H1 (cell line): ENCODE measurements at regions not wholly inside any gene's neighbourhood (a gene's known extent, or its start where the extent isn't known, plus 50 kb on each side); places are given as distances from the start of the nearest gene placed in this dataset.

Source experiments
- CTCF ChIA-PET: fragments of 300-600 bp; sonication (Branson Sonifier 250); formaldehyde crosslinking; loops from one replicate; lab custom pipeline; 2021; ENCODE audit not compliant: partially characterized antibody; lab: Charles Lee
- POLR2A ChIA-PET: fragments of 300-600 bp; sonication (Branson Sonifier 250); formaldehyde crosslinking; loops from one replicate; lab custom pipeline; 2021; ENCODE audit warnings: inconsistent platforms; ENCODE audit not compliant: partially characterized antibody; lab: Charles Lee
- DNase-seq, 2 experiments: peaks; one replicate each; pipeline versions ENCODE4 v3.0.0 to v3.0.0-alpha.2; 2010 to 2022; ENCODE audit warnings: low spot score in 2 of 2, low read depth in 1 of 2, mixed read lengths in 1 of 2
- FAIRE-seq: peaks from 2 replicates; lab custom pipeline; 2011; peaks lifted over from hg19 to GRCh38; lab: Jason Lieb, UNC
- H2AFZ ChIP-seq: 2 replicates; pipeline ENCODE4 v1.8.1; 2012; ENCODE audit warnings: low read length, inconsistent platforms
- H2AK5ac ChIP-seq: 2 replicates; pipeline ENCODE4 v1.6.1; 2013; ENCODE audit warnings: low read depth, low read length
- H2BK120ac ChIP-seq: replicated peaks from 2 replicates; pipeline ENCODE3; 2013; ENCODE audit warnings: low read depth, low read length, inconsistent platforms
- H2BK12ac ChIP-seq: 2 replicates; pipeline ENCODE4 v1.6.1; 2013; ENCODE audit warnings: low read depth, low read length
- H2BK15ac ChIP-seq: 2 replicates; pipeline ENCODE4 v1.6.1; 2013; ENCODE audit warnings: low read length
- H2BK20ac ChIP-seq: 2 replicates; pipeline ENCODE4 v1.6.1; 2013; ENCODE audit warnings: low read length
- H2BK5ac ChIP-seq: 2 replicates; pipeline ENCODE4 v1.6.1; 2013; ENCODE audit warnings: low read depth, low read length
- H3K14ac ChIP-seq: 2 replicates; pipeline ENCODE4 v1.6.1; 2013; ENCODE audit warnings: inconsistent platforms; ENCODE audit not compliant: insufficient read length
- H3K18ac ChIP-seq: 2 replicates; pipeline ENCODE4 v1.6.1; 2013; ENCODE audit warnings: low read length; ENCODE audit errors: extremely low read depth
- H3K23ac ChIP-seq: 2 replicates; pipeline ENCODE4 v1.6.1; 2013; ENCODE audit warnings: inconsistent platforms; ENCODE audit not compliant: insufficient read length
- H3K23me2 ChIP-seq: 2 replicates; pipeline ENCODE4 v1.6.1; 2013; ENCODE audit warnings: low read depth, low read length
- H3K27ac ChIP-seq: 2 replicates; pipeline ENCODE4 v1.6.1; 2011; ENCODE audit warnings: low read depth, low read length, inconsistent platforms
- H3K27me3 ChIP-seq, 4 experiments: replicated peaks in 1 of 4; 1 replicate in 1 of 4; 2 replicates in 3 of 4; pipeline versions ENCODE4 v1.6.1 to v1.8.1; 2011 to 2013; ENCODE audit warnings: low read length in 3 of 4, mild to moderate bottlenecking in 3 of 4, inconsistent platforms in 2 of 4, mixed read lengths in 2 of 4, moderate library complexity in 1 of 4; ENCODE audit not compliant: control insufficient read depth in 3 of 4, insufficient read depth in 3 of 4; ENCODE audit errors: extremely low read depth in 1 of 4
- H3K36me3 ChIP-seq, 4 experiments: 2 replicates each; pipeline versions ENCODE4 v1.6.1 to v1.8.1; 2011 to 2013; ENCODE audit warnings: mild to moderate bottlenecking in 4 of 4, low read length in 3 of 4, moderate library complexity in 2 of 4, control low read depth in 1 of 4, inconsistent platforms in 1 of 4; ENCODE audit not compliant: insufficient read depth in 4 of 4, control insufficient read depth in 2 of 4
- H3K4ac ChIP-seq: replicated peaks from 2 replicates; pipeline ENCODE3; 2013; ENCODE audit warnings: low read length, low read depth, mixed read lengths, inconsistent platforms; ENCODE audit not compliant: insufficient read length
- H3K4me1 ChIP-seq, 4 experiments: replicated peaks in 1 of 4; 1 replicate in 1 of 4; 2 replicates in 3 of 4; pipeline versions ENCODE4 v1.6.1 to v1.8.1; 2011 to 2013; ENCODE audit warnings: low read length in 3 of 4, inconsistent platforms in 2 of 4, mixed read lengths in 1 of 4; ENCODE audit not compliant: insufficient read depth in 4 of 4, control insufficient read depth in 3 of 4
- H3K4me2 ChIP-seq, 2 experiments: 2 replicates each; pipeline versions ENCODE4 v1.6.1 to v1.8.1; 2011 to 2013; ENCODE audit warnings: low read depth in 2 of 2, low read length in 2 of 2, control low read depth in 1 of 2, inconsistent platforms in 1 of 2, mild to moderate bottlenecking in 1 of 2; ENCODE audit not compliant: insufficient read depth in 1 of 2
- H3K4me3 ChIP-seq, 4 experiments: fragments of 200-600, 300-600 bp in 1 of 4; sonication (generic), shearing (Covaris generic), sonication (Bioruptor Twin) in 1 of 4; 2 replicates each; pipeline versions ENCODE4 v1.5.1 to v1.8.1; 2011 to 2016; ENCODE audit warnings: low read length in 4 of 4, low read depth in 3 of 4, control low read depth in 2 of 4, inconsistent platforms in 2 of 4, mild to moderate bottlenecking in 2 of 4, mixed read lengths in 1 of 4, moderate library complexity in 1 of 4; ENCODE audit not compliant: insufficient read depth in 2 of 4; ENCODE audit errors: extremely low read depth in 1 of 4
- H3K56ac ChIP-seq: replicated peaks from 2 replicates; pipeline ENCODE3; 2013; ENCODE audit warnings: low read depth, mild to moderate bottlenecking, mixed read lengths, low read length, inconsistent platforms; ENCODE audit not compliant: insufficient read length
- H3K79me1 ChIP-seq: 2 replicates; pipeline ENCODE4 v1.6.1; 2013; ENCODE audit warnings: low read depth, low read length, control low read depth
- H3K79me2 ChIP-seq, 2 experiments: 2 replicates each; pipeline versions ENCODE4 v1.6.1 to v1.8.1; 2012 to 2013; ENCODE audit warnings: low read length in 2 of 2, mild to moderate bottlenecking in 2 of 2, inconsistent platforms in 1 of 2; ENCODE audit not compliant: insufficient read depth in 2 of 2, control insufficient read depth in 1 of 2
- H3K9ac ChIP-seq, 4 experiments: replicated peaks in 1 of 4; 1 replicate in 1 of 4; 2 replicates in 3 of 4; pipeline versions ENCODE4 v1.6.1 to v1.8.1; 2011 to 2013; ENCODE audit warnings: low read depth in 3 of 4, low read length in 3 of 4, control low read depth in 2 of 4, mild to moderate bottlenecking in 2 of 4, moderate library complexity in 2 of 4, inconsistent platforms in 1 of 4; ENCODE audit errors: extremely low read depth in 1 of 4
- H3K9me3 ChIP-seq, 2 experiments: 2 replicates each; pipeline versions ENCODE4 v1.6.1 to v1.8.1; 2012 to 2013; ENCODE audit warnings: mild to moderate bottlenecking in 2 of 2, moderate library complexity in 2 of 2, control low read depth in 1 of 2, inconsistent platforms in 1 of 2, low read depth in 1 of 2, low read length in 1 of 2, mixed read lengths in 1 of 2; ENCODE audit not compliant: insufficient read depth in 2 of 2
- H4K20me1 ChIP-seq, 2 experiments: replicated peaks in 1 of 2; 2 replicates each; pipeline versions ENCODE3 to v1.8.1; 2011 to 2013; ENCODE audit warnings: inconsistent platforms in 2 of 2, low read length in 2 of 2, mild to moderate bottlenecking in 1 of 2; ENCODE audit not compliant: insufficient read depth in 2 of 2, control insufficient read depth in 1 of 2
- H4K5ac ChIP-seq: 2 replicates; pipeline ENCODE4 v1.6.1; 2013; ENCODE audit warnings: low read length, low read depth, mixed read lengths, inconsistent platforms; ENCODE audit not compliant: insufficient read length
- H4K8ac ChIP-seq: 2 replicates; pipeline ENCODE4 v1.8.0; 2013; ENCODE audit warnings: mild to moderate bottlenecking, moderate library complexity, low read length, inconsistent platforms; ENCODE audit not compliant: insufficient read depth; ENCODE audit errors: extremely low read depth
- H4K91ac ChIP-seq: replicated peaks from 2 replicates; pipeline ENCODE3; 2013; ENCODE audit warnings: low read length, mixed read lengths, inconsistent platforms; ENCODE audit not compliant: insufficient read length
- BRCA1 ChIP-seq: IDR thresholded peaks from 2 replicates; pipeline ENCODE4 v1.6.1; 2012; ENCODE audit warnings: low read depth, low read length, improper control_type of control experiment
- CBX8 ChIP-seq: fragments of 300-800, 300-1000 bp; sonication (generic); IDR thresholded peaks from 2 replicates; pipeline ENCODE4 v1.7.1; 2016; ENCODE audit warnings: low read depth, low read length, borderline replicate concordance
- CEBPB ChIP-seq: IDR thresholded peaks from 2 replicates; pipeline ENCODE4 v1.6.1; 2012; ENCODE audit warnings: low read depth, low read length
- EZH2 ChIP-seq: fragments of 200-600 bp; sonication (generic); IDR thresholded peaks from 2 replicates; pipeline ENCODE4 v1.7.1; 2012; ENCODE audit warnings: low read depth, mild to moderate bottlenecking, moderate library complexity, low read length, inconsistent platforms; ENCODE audit not compliant: severe bottlenecking
- FOSL1 ChIP-seq: IDR thresholded peaks from 2 replicates; pipeline ENCODE4 v1.6.1; 2011; ENCODE audit warnings: mild to moderate bottlenecking, low read depth, low read length, moderate library complexity; ENCODE audit not compliant: insufficient read depth
- HDAC2 ChIP-seq, 2 experiments: fragments of 300-600 bp in 1 of 2; sonication (generic) in 1 of 2; IDR thresholded peaks; 2 replicates each; pipeline ENCODE4 v1.6.1; 2011 to 2012; ENCODE audit warnings: low read depth in 2 of 2, low read length in 2 of 2, mild to moderate bottlenecking in 2 of 2, moderate library complexity in 2 of 2, borderline replicate concordance in 1 of 2, inconsistent platforms in 1 of 2
- NANOG ChIP-seq: IDR thresholded peaks from 2 replicates; pipeline ENCODE4 v1.6.1; 2011; ENCODE audit warnings: low read length, low read depth, mild to moderate bottlenecking, inconsistent platforms; ENCODE audit not compliant: insufficient read depth, poor library complexity, severe bottlenecking
- SP1 ChIP-seq: IDR thresholded peaks from 2 replicates; pipeline ENCODE4 v1.6.1; 2011; ENCODE audit warnings: low read depth, low read length
- TBP ChIP-seq: IDR thresholded peaks from 2 replicates; pipeline ENCODE4 v1.6.1; 2011; ENCODE audit warnings: low read depth, low read length, improper control_type of control experiment
- TCF12 ChIP-seq: IDR thresholded peaks from 2 replicates; pipeline ENCODE4 v1.6.1; 2011; ENCODE audit warnings: low read depth, mild to moderate bottlenecking, low read length
- WGBS, 2 experiments: shearing (Covaris generic) in 1 of 2; methylation state at CpG; one replicate each; pipeline versions ENCODE4 v1.1.6 to v1.1.7; 2013 to 2015; ENCODE audit warnings: low lambda C conversion rate in 2 of 2, mixed read lengths in 2 of 2, inconsistent platforms in 1 of 2, low coverage in 1 of 2, missing lambda C conversion rate in 1 of 2; ENCODE audit not compliant: insufficient replicate concordance in 2 of 2, insufficient coverage in 1 of 2, insufficient read length in 1 of 2; ENCODE audit errors: extremely low coverage in 1 of 2, missing lambda C conversion rate in 1 of 2; 5-methylcytosine and 5-hydroxymethylcytosine counted together
- TF ChIP-seq, protein P1 (sequence below): IDR thresholded peaks from 2 replicates; pipeline ENCODE4 v1.6.1; 2012; ENCODE audit warnings: inconsistent platforms

DNA sequence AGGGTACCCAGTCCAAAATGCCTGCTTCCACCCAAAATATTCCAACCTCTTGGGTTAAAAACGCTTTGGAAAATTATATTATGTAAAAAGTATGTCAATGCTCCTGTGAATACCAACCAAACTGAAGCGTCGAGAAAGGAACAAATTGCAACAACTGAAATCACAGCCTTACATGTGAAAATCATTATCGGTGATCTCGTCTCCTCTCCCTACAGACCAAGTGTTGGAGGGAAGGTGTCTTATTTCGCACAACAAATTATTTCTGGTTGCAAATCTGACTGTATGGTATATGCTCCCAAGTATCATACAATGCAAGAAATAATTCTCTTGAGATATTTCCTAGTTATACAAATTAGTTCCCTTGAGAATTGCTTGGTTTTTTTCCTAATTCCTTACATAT lies 89.3 kb upstream of the CDYL2 start:
- H2BK20ac ChIP-seq, result no peak overlapping the region
- H4K91ac ChIP-seq, result no peak overlapping the region
- no peak overlapping the region for H3K4me3 ChIP-seq
- no peaks in the 10 kb centered on the region for H3K79me2 ChIP-seq
- no peak for DNase-seq
- H3K4me2 ChIP-seq, result no peak overlapping the region
- no peak overlapping the region for H2BK15ac ChIP-seq
- H3K14ac ChIP-seq, result no peak overlapping the region
- H3K9ac ChIP-seq, result no peak overlapping the region
- H3K18ac ChIP-seq, result no peak overlapping the region
- H2AFZ ChIP-seq, result no peak overlapping the region
- POLR2A ChIA-PET, result no interaction called here
- H3K4ac ChIP-seq, result no peak overlapping the region
- FAIRE-seq, result no peak
- H3K4me1 ChIP-seq, result no peaks in the 10 kb centered on the region
- no peaks in the 10 kb centered on the region for H4K20me1 ChIP-seq
- no peaks in the 10 kb centered on the region for H3K36me3 ChIP-seq
- no peak overlapping the region for H2BK120ac ChIP-seq
- no peaks in the 10 kb centered on the region for H3K23me2 ChIP-seq
- no peak overlapping the region for H3K56ac ChIP-seq
- TF ChIP-seq BRCA1, result no peak
- no peak for TF ChIP-seq HDAC2 (IDR thresholded peaks at IDR 0.05; ENCODE audit: borderline replicate concordance in 1 of 2, low read depth in 2 of 2, low read length in 2 of 2)
- TF ChIP-seq SP1, result no peak
- TF ChIP-seq CEBPB, result no peak
- no peak for TF ChIP-seq TBP
- TF ChIP-seq EZH2, result no peak
- no peak for TF ChIP-seq CBX8
- no peak for TF ChIP-seq NANOG
- TF ChIP-seq FOSL1, result no peak
- TF ChIP-seq TCF12, result no peak
- TF ChIP-seq, protein P1, sequence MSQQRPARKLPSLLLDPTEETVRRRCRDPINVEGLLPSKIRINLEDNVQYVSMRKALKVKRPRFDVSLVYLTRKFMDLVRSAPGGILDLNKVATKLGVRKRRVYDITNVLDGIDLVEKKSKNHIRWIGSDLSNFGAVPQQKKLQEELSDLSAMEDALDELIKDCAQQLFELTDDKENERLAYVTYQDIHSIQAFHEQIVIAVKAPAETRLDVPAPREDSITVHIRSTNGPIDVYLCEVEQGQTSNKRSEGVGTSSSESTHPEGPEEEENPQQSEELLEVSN, result no peak
- H4K5ac ChIP-seq, result no peak overlapping the region
- H3K79me1 ChIP-seq, result no peaks in the 10 kb centered on the region
- H2BK5ac ChIP-seq, result no peak overlapping the region
- no peak overlapping the region for H2BK12ac ChIP-seq
- H3K23ac ChIP-seq, result no peak overlapping the region
- CTCF ChIA-PET, result interaction anchor here (1.2 kb wide), 1 partner anchor 55 kb away, joined by 5 read pairs; no protein-coding TSS in a partner anchor
- no peaks in the 10 kb centered on the region for H3K27me3 ChIP-seq
- no peak overlapping the region for H2AK5ac ChIP-seq
- H3K9me3 ChIP-seq, result no peaks in the 10 kb centered on the region; a peak in 1 of 4 replicates
- no peak overlapping the region for H3K27ac ChIP-seq
- H4K8ac ChIP-seq, result no peak overlapping the region
- WGBS, 2 experiments, result 89% methylated on average over 6 of the region's 6 CpGs; no CpG with 5 or more reads in 1 of the 2 experiments
